ENCODE measurements at regions not wholly inside any gene's neighbourhood (a gene's known extent, or its start where the extent isn't known, plus 50 kb on each side); places are given as distances from the start of the nearest gene placed in this dataset.

DNA sequence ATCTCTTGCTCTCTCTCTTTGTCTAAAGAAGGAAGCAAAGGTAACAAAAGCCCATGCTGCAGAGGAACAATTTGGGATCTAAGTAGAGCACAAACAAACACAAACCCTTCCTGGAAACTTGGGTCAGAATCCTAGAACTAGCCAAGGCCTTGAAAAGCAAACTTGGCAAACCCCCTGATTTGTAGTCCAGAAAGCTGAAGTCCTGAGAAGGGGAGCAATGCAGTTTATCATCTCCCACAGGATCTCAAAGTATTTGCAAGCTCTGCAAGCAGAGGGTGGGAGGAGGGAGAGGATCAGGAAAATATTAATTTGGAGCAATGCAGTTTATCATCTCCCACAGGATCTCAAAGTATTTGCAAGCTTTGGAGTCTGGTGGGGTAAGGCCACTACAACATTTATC, 379.5 kb upstream of the FGF13 start:
- Histone ChIP-seq H3K4me1 (no peaks in the 10 kb centered on the region), H3K4me2 (no peak overlapping the region), H3K27me3 (no peaks in the 10 kb centered on the region), H3K4me3 (no peak overlapping the region), H4K20me1 (ENCODE audit: low read depth) (no peaks in the 10 kb centered on the region), H3K9ac (no peak overlapping the region), H3K36me3 (no peaks in the 10 kb centered on the region), H3K79me2 (ENCODE audit: low read depth) (no peaks in the 10 kb centered on the region), H2AFZ (replicated peaks) (no peak overlapping the region), H3F3A (ENCODE audit: low read depth) (no peaks in the 10 kb centered on the region), H3K9me3 (ENCODE audit: low read depth) (no peaks in the 10 kb centered on the region), H3K27ac (no peak overlapping the region)
- Mint-ChIP-seq H3K27me3 (ENCODE audit: insufficient read depth, low read depth) (peaks cover 2% of the 10 kb centered on the region), H3K27ac (no peak overlapping the region), H3K9me3 (no peaks in the 10 kb centered on the region), H3K4me1 (no peaks in the 10 kb centered on the region), H3K4me3 (no peak overlapping the region), H3K36me3 (no peaks in the 10 kb centered on the region)
- TF ChIP-seq, protein P1, sequence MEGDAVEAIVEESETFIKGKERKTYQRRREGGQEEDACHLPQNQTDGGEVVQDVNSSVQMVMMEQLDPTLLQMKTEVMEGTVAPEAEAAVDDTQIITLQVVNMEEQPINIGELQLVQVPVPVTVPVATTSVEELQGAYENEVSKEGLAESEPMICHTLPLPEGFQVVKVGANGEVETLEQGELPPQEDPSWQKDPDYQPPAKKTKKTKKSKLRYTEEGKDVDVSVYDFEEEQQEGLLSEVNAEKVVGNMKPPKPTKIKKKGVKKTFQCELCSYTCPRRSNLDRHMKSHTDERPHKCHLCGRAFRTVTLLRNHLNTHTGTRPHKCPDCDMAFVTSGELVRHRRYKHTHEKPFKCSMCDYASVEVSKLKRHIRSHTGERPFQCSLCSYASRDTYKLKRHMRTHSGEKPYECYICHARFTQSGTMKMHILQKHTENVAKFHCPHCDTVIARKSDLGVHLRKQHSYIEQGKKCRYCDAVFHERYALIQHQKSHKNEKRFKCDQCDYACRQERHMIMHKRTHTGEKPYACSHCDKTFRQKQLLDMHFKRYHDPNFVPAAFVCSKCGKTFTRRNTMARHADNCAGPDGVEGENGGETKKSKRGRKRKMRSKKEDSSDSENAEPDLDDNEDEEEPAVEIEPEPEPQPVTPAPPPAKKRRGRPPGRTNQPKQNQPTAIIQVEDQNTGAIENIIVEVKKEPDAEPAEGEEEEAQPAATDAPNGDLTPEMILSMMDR (IDR thresholded peaks at IDR 0.05), result no peak
- TF ChIP-seq EZH2 (IDR thresholded peaks at IDR 0.05) (no peak), EZH2phosphoT487 (IDR thresholded peaks at IDR 0.05) (no peak)
- no peak for DNase-seq (ENCODE audit: low spot score)

DNA sequence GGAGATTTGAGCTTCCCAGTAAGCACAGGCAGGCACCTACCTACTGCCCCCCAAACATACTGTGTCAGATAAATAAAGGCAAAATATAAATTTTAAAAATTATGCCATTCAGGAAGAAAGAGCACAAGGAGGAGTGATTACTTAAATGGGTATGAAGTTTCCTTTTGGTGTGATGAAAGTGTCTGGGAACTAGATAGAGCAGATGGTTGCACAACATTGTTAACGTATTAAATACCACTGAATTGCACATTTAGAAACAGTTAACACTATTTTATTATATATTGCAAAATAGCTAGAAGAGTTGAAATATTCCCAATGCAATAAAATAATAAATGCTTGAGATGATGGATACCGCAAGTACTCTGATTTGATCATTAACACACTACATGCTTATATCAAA, 374.7 kb upstream of the FGF13 start:
- no peaks in the 10 kb centered on the region for H3K4me1 ChIP-seq
- H3F3A ChIP-seq (ENCODE audit: low read depth), result no peaks in the 10 kb centered on the region
- no peaks in the 10 kb centered on the region for H3K9me3 ChIP-seq (ENCODE audit: low read depth)
- no peaks in the 10 kb centered on the region for H3K4me1 Mint-ChIP-seq
- H3K79me2 ChIP-seq (ENCODE audit: low read depth), result no peaks in the 10 kb centered on the region
- no peaks in the 10 kb centered on the region for H3K27me3 ChIP-seq
- H3K4me3 ChIP-seq, result no peak overlapping the region
- H3K36me3 ChIP-seq, result no peaks in the 10 kb centered on the region
- H3K4me3 Mint-ChIP-seq, result no peak overlapping the region
- no peak for DNase-seq (ENCODE audit: low spot score)
- H3K9ac ChIP-seq, result no peak overlapping the region
- H3K4me2 ChIP-seq, result no peak overlapping the region
- no peaks in the 10 kb centered on the region for H3K27me3 Mint-ChIP-seq (ENCODE audit: insufficient read depth, low read depth)
- no peak overlapping the region for H3K27ac Mint-ChIP-seq
- H2AFZ ChIP-seq (replicated peaks), result no peak overlapping the region
- no peaks in the 10 kb centered on the region for H4K20me1 ChIP-seq (ENCODE audit: low read depth)
- H3K27ac ChIP-seq, result no peak overlapping the region
- no peaks in the 10 kb centered on the region for H3K36me3 Mint-ChIP-seq
- TF ChIP-seq, protein P1 (IDR thresholded peaks at IDR 0.05), result no peak
- no peak for TF ChIP-seq EZH2 (IDR thresholded peaks at IDR 0.05)
- TF ChIP-seq EZH2phosphoT487 (IDR thresholded peaks at IDR 0.05), result no peak
- no peaks in the 10 kb centered on the region for H3K9me3 Mint-ChIP-seq

DNA sequence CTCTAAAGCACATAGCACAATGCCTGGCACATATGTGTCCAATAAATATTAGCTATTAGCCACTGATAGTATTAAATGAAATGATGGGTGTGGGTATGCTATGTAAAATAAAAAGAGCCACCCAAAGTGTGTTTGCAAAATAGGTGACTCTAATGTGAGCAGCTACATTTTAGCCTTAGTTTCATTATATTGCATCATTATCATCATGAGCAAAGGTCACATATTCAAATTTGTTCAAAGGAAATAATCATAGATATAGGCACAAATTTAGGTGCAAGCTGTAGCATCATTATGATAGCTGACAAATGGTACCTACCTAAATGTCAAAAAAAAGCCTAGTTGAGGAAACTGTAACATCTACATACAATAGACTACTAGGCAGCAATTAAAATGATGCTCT, 373.9 kb upstream of the FGF13 start:
- H3K9me3 Mint-ChIP-seq, result no peaks in the 10 kb centered on the region
- H3K4me1 Mint-ChIP-seq, result no peaks in the 10 kb centered on the region
- TF ChIP-seq, protein P1 (IDR thresholded peaks at IDR 0.05), result no peak
- no peak for TF ChIP-seq EZH2 (IDR thresholded peaks at IDR 0.05)
- TF ChIP-seq EZH2phosphoT487 (IDR thresholded peaks at IDR 0.05), result no peak
- Histone ChIP-seq H3K9me3 (ENCODE audit: low read depth) (no peaks in the 10 kb centered on the region), H3K27me3 (no peaks in the 10 kb centered on the region), H2AFZ (replicated peaks) (no peak overlapping the region), H3K4me1 (no peaks in the 10 kb centered on the region), H3K36me3 (no peaks in the 10 kb centered on the region), H3K4me3 (no peak overlapping the region), H3K9ac (no peak overlapping the region), H3K27ac (no peak overlapping the region), H3K79me2 (ENCODE audit: low read depth) (no peaks in the 10 kb centered on the region), H3K4me2 (no peak overlapping the region), H3F3A (ENCODE audit: low read depth) (no peaks in the 10 kb centered on the region), H4K20me1 (ENCODE audit: low read depth) (no peaks in the 10 kb centered on the region)
- H3K36me3 Mint-ChIP-seq, result no peaks in the 10 kb centered on the region
- no peaks in the 10 kb centered on the region for H3K27me3 Mint-ChIP-seq (ENCODE audit: insufficient read depth, low read depth)
- no peak for DNase-seq (ENCODE audit: low spot score)
- no peak overlapping the region for H3K4me3 Mint-ChIP-seq
- H3K27ac Mint-ChIP-seq, result no peak overlapping the region

DNA sequence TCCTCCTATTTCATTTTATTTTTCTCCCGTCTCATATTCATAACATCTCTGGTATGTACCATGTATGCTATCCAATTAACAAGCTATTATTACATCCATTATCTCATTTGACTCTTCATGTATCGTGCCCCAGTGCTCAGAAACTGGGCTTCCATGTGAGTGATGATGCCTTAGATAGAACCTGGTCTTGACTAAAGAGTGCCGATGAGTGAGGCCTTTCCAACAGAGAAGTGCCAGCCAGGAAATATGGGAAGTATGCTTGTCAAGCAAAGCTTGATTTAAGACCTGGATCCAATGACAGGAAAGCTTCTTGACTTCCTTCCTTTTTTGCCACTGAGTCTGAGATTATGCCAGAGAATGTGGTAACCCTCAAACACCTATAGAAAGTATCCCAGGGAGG, 371.7 kb upstream of the FGF13 start:
- Mint-ChIP-seq H3K36me3 (no peaks in the 10 kb centered on the region), H3K9me3 (no peaks in the 10 kb centered on the region), H3K27ac (no peak overlapping the region), H3K4me1 (peaks cover 4% of the 10 kb centered on the region), H3K4me3 (no peak overlapping the region), H3K27me3 (ENCODE audit: insufficient read depth, low read depth) (no peaks in the 10 kb centered on the region)
- Histone ChIP-seq H3K27ac (no peak overlapping the region), H3K4me2 (no peak overlapping the region), H3K9ac (no peak overlapping the region), H3K36me3 (no peaks in the 10 kb centered on the region), H4K20me1 (ENCODE audit: low read depth) (no peaks in the 10 kb centered on the region), H3K79me2 (ENCODE audit: low read depth) (no peaks in the 10 kb centered on the region), H3K4me1 (no peaks in the 10 kb centered on the region), H2AFZ (replicated peaks) (no peak overlapping the region), H3K27me3 (no peaks in the 10 kb centered on the region), H3F3A (ENCODE audit: low read depth) (no peaks in the 10 kb centered on the region), H3K9me3 (ENCODE audit: low read depth) (no peaks in the 10 kb centered on the region), H3K4me3 (no peak overlapping the region)
- DNase-seq (ENCODE audit: low spot score), result no peak
- TF ChIP-seq EZH2 (IDR thresholded peaks at IDR 0.05), result no peak
- TF ChIP-seq, protein P1 (IDR thresholded peaks at IDR 0.05), result no peak
- TF ChIP-seq EZH2phosphoT487 (IDR thresholded peaks at IDR 0.05), result no peak
